Body of pancreas (tissue), 4 donors: ENCODE measurements at regions not wholly inside any gene's neighbourhood (a gene's known extent, or its start where the extent isn't known, plus 50 kb on each side); places are given as distances from the start of the nearest gene placed in this dataset.

ENCODE experiments used
- ATAC-seq: fragments of 150-250 bp; one replicate; pipeline ENCODE4 v1.9.1; 2016
- DNase-seq, 4 donors: peaks; one replicate each; pipeline ENCODE4 v3.0.0-alpha.2; 2019
- H3K27ac ChIP-seq, 4 donors: fragments of 200-600 bp; sonication (generic); 1 replicate in 3 of 4; 2 replicates in 1 of 4; pipeline versions ENCODE4 v1.5.1 to v1.6.1; 2016 to 2019; ENCODE audit warnings: mild to moderate bottlenecking in 1 of 4, mixed read lengths in 1 of 4, moderate library complexity in 1 of 4
- H3K27me3 ChIP-seq, 2 donors: fragments of 200-600 bp; sonication (generic); one replicate each; pipeline ENCODE4 v1.6.0; 2016; ENCODE audit warnings: mild to moderate bottlenecking in 1 of 2
- H3K36me3 ChIP-seq, 2 donors: fragments of 200-600 bp; sonication (generic); replicated peaks in 1 of 2; 2 replicates each; pipeline ENCODE4 v1.5.1; 2016; ENCODE audit warnings: low read depth in 2 of 2; ENCODE audit not compliant: insufficient read depth in 1 of 2
- H3K4me1 ChIP-seq: fragments of 200-600 bp; sonication (generic); one replicate; pipeline ENCODE4 v1.6.0; 2016
- H3K4me3 ChIP-seq, 2 donors: fragments of 200-600 bp; sonication (generic); 1 replicate in 1 of 2; 2 replicates in 1 of 2; pipeline ENCODE4 v1.5.1; 2016 to 2019
- H3K9me3 ChIP-seq, 3 donors: fragments of 200-600 bp; sonication (generic); 1 replicate in 2 of 3; 2 replicates in 1 of 3; pipeline ENCODE4 v1.5.1; 2016
- CTCF ChIP-seq, 7 experiments: fragments of 450-650 bp in 4 of 7; fragments of 200-600 bp in 3 of 7; sonication (generic) in 3 of 7; IDR thresholded peaks; one replicate each; pipeline ENCODE4 v1.5.1; 2016 to 2019; ENCODE audit warnings: antibody characterized with exemption in 7 of 7
- POLR2A ChIP-seq, 3 donors: fragments of 450-650 bp; IDR thresholded peaks; one replicate each; pipeline ENCODE4 v1.6.1; 2016; ENCODE audit warnings: antibody characterized with exemption in 3 of 3, mild to moderate bottlenecking in 2 of 3
- WGBS, 2 donors: methylation state at CpG; one replicate each; pipeline ENCODE4 v1.1.5; 2017; 5-methylcytosine and 5-hydroxymethylcytosine counted together
- intact Hi-C: fragments of 100-400 bp; cut with DNase I; formaldehyde crosslinking; loops from one replicate; pipeline ENCODE4 v1.15.1; 2023

GRCh38 chr1:226793620-226794276 lies 54.7 kb upstream of the ITPKB start:
- Histone ChIP-seq H3K4me3 (no peak overlapping the region), H3K4me1 (no peaks in the 10 kb centered on the region), H3K36me3 (no peaks in the 10 kb centered on the region), H3K9me3 (no peaks in the 10 kb centered on the region), H3K27me3 (no peaks in the 10 kb centered on the region), H3K27ac (no peak overlapping the region)
- intact Hi-C loops: no loop called here
- DNase-seq (no peak), ATAC-seq (no peak)
- 78 to 85% methylated on average over 2 of the region's 2 CpGs for WGBS, 2 donors
- TF ChIP-seq POLR2A (IDR thresholded peaks at IDR 0.05) (no peak), CTCF (IDR thresholded peaks at IDR 0.05) (no peak)

- H3K4me1 ChIP-seq: no peaks in the 10 kb centered on the region
- ATAC-seq (no peak), DNase-seq (no peak)
- H3K4me3 ChIP-seq: no peak overlapping the region
- no peaks in the 10 kb centered on the region for H3K9me3 ChIP-seq
- no peak overlapping the region for H3K27ac ChIP-seq
- no peaks in the 10 kb centered on the region for H3K36me3 ChIP-seq
- TF ChIP-seq POLR2A (IDR thresholded peaks at IDR 0.05) (no peak), CTCF (IDR thresholded peaks at IDR 0.05) (no peak)
- intact Hi-C loops: no loop called here
- no peaks in the 10 kb centered on the region for H3K27me3 ChIP-seq
- 93 to 96% methylated on average over 1 of the region's 1 CpG for WGBS, 2 donors
These were observed 53.3 kb upstream of the ITPKB start for GRCh38 chr1:226792368-226792767.

- Histone ChIP-seq H3K27me3 (no peaks in the 10 kb centered on the region), H3K36me3 (no peaks in the 10 kb centered on the region), H3K4me1 (no peaks in the 10 kb centered on the region), H3K9me3 (no peaks in the 10 kb centered on the region), H3K4me3 (no peak overlapping the region), H3K27ac (no peak overlapping the region)
- DNase-seq (no peak), ATAC-seq (no peak)
- intact Hi-C loops: no loop called here
- TF ChIP-seq POLR2A (IDR thresholded peaks at IDR 0.05) (no peak), CTCF (IDR thresholded peaks at IDR 0.05) (no peak)
- 74 to 78% methylated on average over 6 of the region's 6 CpGs for WGBS, 2 donors
These were observed 51.6 kb upstream of the ITPKB start for GRCh38 chr1:226790545-226791181.

GRCh38 chr1:226788965-226789364 lies 49.9 kb upstream of the ITPKB start:
- Histone ChIP-seq H3K9me3 (no peaks in the 10 kb centered on the region), H3K4me1 (no peaks in the 10 kb centered on the region), H3K36me3 (no peaks in the 10 kb centered on the region), H3K4me3 (no peak overlapping the region), H3K27ac (no peak overlapping the region), H3K27me3 (no peaks in the 10 kb centered on the region)
- WGBS, 2 donors: 62 to 68% methylated on average over 4 of the region's 4 CpGs
- TF ChIP-seq POLR2A (IDR thresholded peaks at IDR 0.05) (no peak), CTCF (IDR thresholded peaks at IDR 0.05) (no peak)
- ATAC-seq (no peak), DNase-seq (no peak)
- intact Hi-C loops: no loop called here
